HT-29 (cell line): ENCODE measurements at regions not wholly inside any gene's neighbourhood (a gene's known extent, or its start where the extent isn't known, plus 50 kb on each side); places are given as distances from the start of the nearest gene placed in this dataset. TPM values are rescaled to one million over a fixed set of nuclear protein-coding genes. Genes with fewer than 3 reads are reported as not detected.
"Not testable (repeated sequence)": the region's sequence is repeated elsewhere in the genome, so short reads cannot be mapped to it uniquely, and the experiment has no call there.

ENCODE experiments used
- DNase-seq: peaks from one replicate; pipeline ENCODE4 v3.0.0-alpha.2; 2015; ENCODE audit warnings: low spot score
- small RNA-seq: library from RNA; depleted of rRNA; stranded (forward); fragments of <200 nt; gene quantifications from one replicate; pipeline ENCODE3, GENCODE V24; 2014

DNA sequence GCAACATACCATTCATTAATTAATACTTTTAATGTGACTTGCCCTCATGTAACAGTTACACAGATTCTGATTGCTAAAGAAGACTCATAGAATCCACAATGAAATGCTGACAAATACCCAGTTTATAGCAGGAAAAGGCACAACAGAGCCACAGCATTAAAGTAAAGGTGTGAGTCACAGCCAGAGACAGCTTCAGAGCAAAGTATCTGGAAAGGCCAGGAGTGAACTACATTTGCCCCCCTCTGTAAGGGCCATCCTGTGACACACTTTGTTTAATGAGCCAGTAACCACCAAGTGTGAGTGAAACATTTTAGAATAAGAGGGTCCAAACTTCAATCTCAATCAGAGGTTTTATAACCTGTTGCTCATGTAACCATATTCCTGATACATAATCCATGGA, 133.8 kb upstream of the TACR3 start:
- DNase-seq: no peak

GRCh38 chr4:103853146-103853545, 133.4 kb upstream of the TACR3 start:
- no peak for DNase-seq

- DNase-seq: no peak
Measured at GRCh38 chr4:103845075-103845474, 125.3 kb upstream of the TACR3 start.

DNA sequence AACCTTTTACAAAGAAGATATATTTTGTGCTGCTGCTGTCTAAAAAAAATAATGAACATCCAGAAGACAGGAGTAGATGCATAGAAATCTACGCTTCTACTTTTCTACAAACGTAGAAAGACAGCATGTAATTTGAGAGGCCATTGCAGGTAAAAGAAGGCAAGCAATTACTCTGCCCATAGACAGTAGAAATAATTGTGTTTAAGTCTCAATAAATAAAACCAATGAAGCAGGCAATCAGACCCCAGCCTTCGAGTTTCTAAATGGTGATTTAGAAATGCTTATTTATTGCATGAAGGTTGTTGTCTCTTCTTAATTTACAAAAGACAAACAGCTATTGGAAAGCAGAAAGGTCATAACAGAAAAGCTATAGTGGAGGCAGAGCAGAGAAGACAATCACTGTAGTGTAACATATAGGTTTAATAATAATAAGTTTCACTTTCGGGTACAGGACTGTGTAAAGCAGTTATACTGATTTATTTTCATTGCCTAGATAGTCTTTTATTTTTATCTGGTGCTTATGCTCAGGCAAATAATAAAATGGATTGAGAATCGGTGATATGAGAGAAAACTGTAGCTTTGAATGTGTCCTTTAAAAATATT, 123.0 kb upstream of the TACR3 start:
- DNase-seq: no peak

- no peak for DNase-seq
Measured at GRCh38 chr4:103842076-103842475, 122.3 kb upstream of the TACR3 start.

- not testable (repeated sequence) for DNase-seq
Measured at GRCh38 chr4:103810308-103810707, 90.5 kb upstream of the TACR3 start.

DNA sequence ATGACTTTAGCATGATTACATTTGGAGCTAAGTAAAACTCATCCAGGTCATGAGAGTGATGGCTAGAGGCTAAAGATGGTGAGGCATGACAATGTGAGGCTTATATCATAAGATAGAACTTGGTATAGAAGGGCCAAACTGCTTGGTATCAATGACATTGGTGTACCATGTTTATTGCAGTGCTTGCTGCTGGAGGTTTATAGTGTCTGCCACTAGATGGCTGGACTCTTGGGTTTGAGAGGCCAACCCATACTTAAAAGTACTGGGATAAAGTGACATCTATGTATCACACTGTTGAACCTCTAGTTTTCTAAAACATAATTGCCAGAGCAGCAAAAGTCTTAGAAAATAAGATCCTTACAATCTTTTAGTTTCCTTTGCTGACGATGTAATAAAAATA, 83.0 kb upstream of the TACR3 start:
- no peak for DNase-seq

GRCh38 chr4:103787057-103787456, 67.3 kb upstream of the TACR3 start:
- no peak for DNase-seq

GRCh38 chr4:103786593-103786992, 66.8 kb upstream of the TACR3 start:
- DNase-seq: no peak

DNA sequence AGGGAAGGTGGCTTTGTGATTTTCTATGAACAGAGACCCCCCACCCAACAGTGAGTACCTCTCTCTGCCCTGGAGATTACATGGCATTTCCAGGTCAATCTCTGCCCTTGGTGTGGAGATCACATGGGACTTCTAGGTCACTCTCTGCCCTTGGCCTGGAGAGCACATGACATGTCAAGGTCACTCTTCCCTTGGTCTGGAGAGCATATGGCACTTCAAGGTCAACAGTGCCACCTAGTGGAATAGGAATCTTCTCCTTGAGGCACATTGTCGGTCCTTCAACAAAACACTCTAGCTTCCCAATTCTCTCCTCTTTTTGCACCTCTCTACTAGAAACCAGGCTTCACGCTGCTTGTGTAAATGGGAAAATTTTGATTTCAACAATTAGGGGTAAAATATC, 66.2 kb upstream of the TACR3 start:
- peak; percentile 74 for DNase-seq

- DNase-seq: no peak
Measured at GRCh38 chr4:103778221-103778620, 58.4 kb upstream of the TACR3 start.

DNA sequence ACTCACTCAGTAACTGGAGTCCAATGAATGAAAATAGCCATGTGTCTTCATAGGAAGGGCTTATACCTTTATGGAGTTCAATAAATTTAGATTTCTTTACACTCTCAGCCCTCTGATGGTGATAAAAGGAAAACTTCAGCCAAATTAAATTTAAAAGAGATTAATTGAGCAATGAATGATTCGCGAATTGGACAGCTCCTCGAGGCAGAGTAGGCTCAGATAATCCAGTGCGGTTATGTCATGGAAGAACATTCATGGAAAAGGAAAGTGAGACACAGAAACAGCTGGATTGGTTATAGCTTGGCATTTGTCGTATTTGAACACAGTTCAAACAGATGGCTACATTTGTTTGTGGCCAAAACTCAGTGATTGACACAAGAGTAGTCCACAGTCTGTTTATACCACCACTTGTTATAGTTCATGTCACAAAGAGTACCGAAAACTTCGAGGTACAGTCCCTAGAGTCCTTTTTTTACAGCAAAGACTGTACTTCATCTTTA, 54.6 kb upstream of the TACR3 start:
- DNase-seq: no peak

- DNase-seq: no peak
Measured at GRCh38 chr4:103773691-103774231, 54.0 kb upstream of the TACR3 start.

Small RNAs in the stretch of these regions (small RNA-seq; reads per million reads assigned to genes)
- not detected for gene RNU6-635P
